ENCODE measurements at regions not wholly inside any gene's neighbourhood (a gene's known extent, or its start where the extent isn't known, plus 50 kb on each side); places are given as distances from the start of the nearest gene placed in this dataset.

DNA sequence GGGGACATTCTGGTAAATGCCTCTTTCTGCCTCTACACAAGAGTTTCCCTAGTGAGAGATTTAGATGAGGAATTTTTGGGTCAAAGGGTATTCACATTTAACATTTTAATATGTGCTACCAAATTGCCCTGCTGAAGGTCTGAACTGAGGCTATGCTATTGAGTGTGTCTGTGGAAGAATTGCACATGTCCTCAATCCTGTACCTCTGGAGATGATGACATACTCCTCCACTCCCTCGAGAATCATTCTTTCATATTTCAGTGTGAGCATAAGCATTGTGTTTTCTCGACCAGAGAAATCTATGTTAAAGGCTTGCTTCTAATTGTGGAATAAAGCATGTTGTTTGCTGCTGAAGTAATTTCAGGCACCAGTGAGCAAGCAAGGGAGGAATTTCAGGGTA lies 110.5 kb downstream of the TSN start:
- no peak for TF ChIP-seq POLR2A (IDR thresholded peaks at IDR 0.05)
- TF ChIP-seq, protein P1, sequence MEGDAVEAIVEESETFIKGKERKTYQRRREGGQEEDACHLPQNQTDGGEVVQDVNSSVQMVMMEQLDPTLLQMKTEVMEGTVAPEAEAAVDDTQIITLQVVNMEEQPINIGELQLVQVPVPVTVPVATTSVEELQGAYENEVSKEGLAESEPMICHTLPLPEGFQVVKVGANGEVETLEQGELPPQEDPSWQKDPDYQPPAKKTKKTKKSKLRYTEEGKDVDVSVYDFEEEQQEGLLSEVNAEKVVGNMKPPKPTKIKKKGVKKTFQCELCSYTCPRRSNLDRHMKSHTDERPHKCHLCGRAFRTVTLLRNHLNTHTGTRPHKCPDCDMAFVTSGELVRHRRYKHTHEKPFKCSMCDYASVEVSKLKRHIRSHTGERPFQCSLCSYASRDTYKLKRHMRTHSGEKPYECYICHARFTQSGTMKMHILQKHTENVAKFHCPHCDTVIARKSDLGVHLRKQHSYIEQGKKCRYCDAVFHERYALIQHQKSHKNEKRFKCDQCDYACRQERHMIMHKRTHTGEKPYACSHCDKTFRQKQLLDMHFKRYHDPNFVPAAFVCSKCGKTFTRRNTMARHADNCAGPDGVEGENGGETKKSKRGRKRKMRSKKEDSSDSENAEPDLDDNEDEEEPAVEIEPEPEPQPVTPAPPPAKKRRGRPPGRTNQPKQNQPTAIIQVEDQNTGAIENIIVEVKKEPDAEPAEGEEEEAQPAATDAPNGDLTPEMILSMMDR (IDR thresholded peaks at IDR 0.05): no peak

Data from esophagus squamous epithelium (tissue), 4 donors.